Kidney epithelial cell (primary cell): ENCODE measurements at regions not wholly inside any gene's neighbourhood (a gene's known extent, or its start where the extent isn't known, plus 50 kb on each side); places are given as distances from the start of the nearest gene placed in this dataset.

Experiments used
- DNase-seq: peaks from one replicate; pipeline ENCODE4 v3.0.0-alpha.2; 2010; ENCODE audit warnings: low read depth
- H3K27me3 ChIP-seq: 2 replicates; pipeline ENCODE4 v1.6.0; 2011; ENCODE audit warnings: low read length; ENCODE audit not compliant: control insufficient read depth, insufficient read depth
- H3K36me3 ChIP-seq: 2 replicates; pipeline ENCODE4 v1.5.1; 2011; ENCODE audit warnings: low read length; ENCODE audit not compliant: control insufficient read depth, insufficient read depth
- H3K4me3 ChIP-seq: 2 replicates; pipeline ENCODE4 v1.5.1; 2011; ENCODE audit warnings: low read depth, mild to moderate bottlenecking, control low read depth, low read length
- TF ChIP-seq, protein P1 (sequence below): IDR thresholded peaks from 2 replicates; pipeline ENCODE4 v1.5.1; 2011; ENCODE audit warnings: mild to moderate bottlenecking, moderate library complexity, low read length, control low read depth, inconsistent platforms; ENCODE audit not compliant: insufficient read depth, poor library complexity, severe bottlenecking

DNA sequence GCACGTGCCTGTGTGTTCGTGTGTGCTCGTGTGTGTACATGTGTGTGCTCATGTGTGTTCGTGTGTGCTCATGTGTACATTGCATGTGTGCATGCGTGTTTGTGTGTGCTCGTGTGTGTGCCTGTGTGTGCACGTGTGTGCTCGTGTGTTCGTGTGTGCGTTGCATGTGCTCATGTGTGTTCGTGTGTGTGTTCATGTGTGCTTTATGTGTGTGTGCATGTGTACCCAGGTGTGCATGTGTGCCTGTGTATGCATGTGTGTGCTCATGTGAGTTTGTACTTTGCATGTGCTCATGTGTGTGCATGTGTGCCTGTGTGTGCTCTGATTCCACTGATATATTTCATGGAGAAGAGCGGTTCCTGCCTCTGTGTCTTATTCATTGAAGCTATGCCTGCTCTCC is 265.5 kb downstream of the FOXL1 start:
- peaks cover 5% of the 10 kb centered on the region for H3K27me3 ChIP-seq
- TF ChIP-seq, protein P1, sequence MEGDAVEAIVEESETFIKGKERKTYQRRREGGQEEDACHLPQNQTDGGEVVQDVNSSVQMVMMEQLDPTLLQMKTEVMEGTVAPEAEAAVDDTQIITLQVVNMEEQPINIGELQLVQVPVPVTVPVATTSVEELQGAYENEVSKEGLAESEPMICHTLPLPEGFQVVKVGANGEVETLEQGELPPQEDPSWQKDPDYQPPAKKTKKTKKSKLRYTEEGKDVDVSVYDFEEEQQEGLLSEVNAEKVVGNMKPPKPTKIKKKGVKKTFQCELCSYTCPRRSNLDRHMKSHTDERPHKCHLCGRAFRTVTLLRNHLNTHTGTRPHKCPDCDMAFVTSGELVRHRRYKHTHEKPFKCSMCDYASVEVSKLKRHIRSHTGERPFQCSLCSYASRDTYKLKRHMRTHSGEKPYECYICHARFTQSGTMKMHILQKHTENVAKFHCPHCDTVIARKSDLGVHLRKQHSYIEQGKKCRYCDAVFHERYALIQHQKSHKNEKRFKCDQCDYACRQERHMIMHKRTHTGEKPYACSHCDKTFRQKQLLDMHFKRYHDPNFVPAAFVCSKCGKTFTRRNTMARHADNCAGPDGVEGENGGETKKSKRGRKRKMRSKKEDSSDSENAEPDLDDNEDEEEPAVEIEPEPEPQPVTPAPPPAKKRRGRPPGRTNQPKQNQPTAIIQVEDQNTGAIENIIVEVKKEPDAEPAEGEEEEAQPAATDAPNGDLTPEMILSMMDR = no peak
- H3K4me3 ChIP-seq = no peak overlapping the region
- no peak for DNase-seq
- H3K36me3 ChIP-seq = no peaks in the 10 kb centered on the region

DNA sequence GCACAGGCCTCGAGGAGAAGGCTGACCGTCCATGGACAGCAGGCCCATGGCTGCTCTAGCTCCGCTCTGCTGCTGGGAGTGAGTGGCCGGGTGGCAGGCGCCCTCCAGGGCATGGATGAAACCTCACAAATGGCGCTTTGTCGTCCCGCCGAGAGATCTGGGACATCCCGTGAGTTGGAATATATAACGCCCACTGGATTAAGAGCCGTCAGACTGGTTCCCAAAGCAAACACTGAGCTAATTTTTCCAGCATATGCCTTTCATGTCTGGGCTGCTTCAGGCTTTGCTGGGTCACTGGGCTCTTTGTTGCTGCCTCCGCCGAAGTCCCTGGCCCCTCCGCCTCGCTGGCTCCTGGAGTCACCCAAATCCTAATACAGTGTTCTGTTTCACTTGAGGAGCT is 266.3 kb downstream of the FOXL1 start:
- H3K4me3 ChIP-seq = no peak overlapping the region
- TF ChIP-seq, protein P1 = no peak
- H3K36me3 ChIP-seq = no peaks in the 10 kb centered on the region
- DNase-seq = no peak
- H3K27me3 ChIP-seq = peaks cover 5% of the 10 kb centered on the region

DNA sequence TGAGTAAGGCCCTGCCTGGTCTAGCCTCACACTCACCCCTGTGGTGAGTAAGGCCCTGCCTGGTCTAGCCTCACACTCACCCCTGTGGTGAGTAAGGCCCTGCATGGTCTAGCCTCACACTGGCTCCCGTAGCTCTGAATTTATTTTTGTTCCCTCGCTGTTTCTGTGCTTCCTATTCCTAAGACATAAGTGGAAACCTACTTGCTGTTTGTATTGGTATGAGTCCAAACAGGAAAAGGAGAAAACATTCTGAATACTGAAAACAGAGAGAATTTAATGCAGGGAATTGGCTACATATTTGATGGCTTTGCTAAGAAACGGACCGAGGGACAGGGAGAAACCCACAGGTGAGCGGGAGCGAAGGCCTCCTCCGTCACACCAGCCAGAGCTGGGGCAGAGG is 267.8 kb downstream of the FOXL1 start:
- DNase-seq = no peak

DNA sequence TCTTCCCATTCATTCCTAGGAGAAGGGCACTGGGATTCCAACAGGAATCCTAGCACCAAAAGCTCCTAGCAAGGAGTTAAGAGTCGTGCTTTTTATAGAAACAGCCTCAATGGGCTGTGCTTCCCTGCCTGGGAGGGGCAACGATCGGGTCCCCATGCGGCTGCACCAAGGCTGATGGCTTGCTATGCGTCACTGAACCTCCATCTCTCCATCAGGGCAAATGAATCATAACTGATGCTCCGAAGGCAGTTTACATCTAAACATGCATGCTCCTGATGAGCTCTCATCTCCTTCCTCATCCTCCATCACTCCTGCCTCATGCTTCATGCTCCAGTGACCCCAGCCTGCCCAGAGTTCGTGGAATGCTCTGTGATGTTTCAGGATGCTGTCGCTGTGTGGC is 270.5 kb downstream of the FOXL1 start:
- Histone ChIP-seq H3K36me3 (no peaks in the 10 kb centered on the region), H3K4me3 (no peak overlapping the region), H3K27me3 (peaks cover 7% of the 10 kb centered on the region)
- no peak for DNase-seq
- TF ChIP-seq, protein P1 = no peak

More for the DNA sequence above, 267.8 kb downstream of the FOXL1 start:
- Histone ChIP-seq H3K27me3 (peaks cover 8% of the 10 kb centered on the region), H3K4me3 (no peak overlapping the region), H3K36me3 (no peaks in the 10 kb centered on the region)
- TF ChIP-seq, protein P1 = no peak

DNA sequence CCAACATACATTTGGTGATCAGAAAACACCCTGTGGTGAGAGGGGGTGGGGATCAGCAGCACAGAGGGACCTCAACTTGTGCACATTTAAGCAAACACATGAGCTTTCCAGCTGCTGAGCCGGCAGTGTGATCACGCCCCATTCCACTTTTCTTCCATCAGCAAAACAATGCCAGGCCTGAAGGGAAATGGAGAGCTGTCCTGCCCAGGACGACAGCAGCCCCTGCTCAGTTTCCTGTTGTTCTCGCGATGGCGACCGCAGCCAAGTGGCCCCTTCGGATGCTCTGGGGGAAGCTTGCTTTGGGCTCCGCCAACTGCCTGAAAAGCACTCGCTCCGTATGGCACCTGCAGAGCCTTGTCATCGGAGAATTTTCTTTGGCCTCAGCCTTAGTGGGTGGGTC is 272.3 kb downstream of the FOXL1 start:
- DNase-seq = no peak
- H3K27me3 ChIP-seq = peaks cover 6% of the 10 kb centered on the region
- no peak overlapping the region for H3K4me3 ChIP-seq
- TF ChIP-seq, protein P1 = no peak
- no peaks in the 10 kb centered on the region for H3K36me3 ChIP-seq

DNA sequence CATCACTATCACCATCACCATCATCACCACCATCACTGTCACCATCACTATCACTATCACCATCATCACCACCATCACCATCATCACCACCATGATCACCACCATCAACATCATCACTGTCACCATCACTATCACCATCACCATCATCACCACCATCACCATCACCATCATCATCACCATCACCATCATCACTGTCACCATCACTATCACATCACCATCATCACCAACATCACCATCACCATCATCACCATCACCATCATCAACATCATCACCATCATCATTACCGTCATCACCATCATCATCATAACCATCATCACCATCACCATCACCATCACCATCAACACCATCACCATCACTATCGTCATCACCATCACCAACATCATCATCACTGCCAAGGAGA is 273.8 kb downstream of the FOXL1 start:
- Histone ChIP-seq H3K36me3 (no peaks in the 10 kb centered on the region), H3K27me3 (peaks cover 6% of the 10 kb centered on the region), H3K4me3 (no peak overlapping the region)
- DNase-seq = no peak
- TF ChIP-seq, protein P1 = no peak
